ENCODE measurements at regions not wholly inside any gene's neighbourhood (a gene's known extent, or its start where the extent isn't known, plus 50 kb on each side); places are given as distances from the start of the nearest gene placed in this dataset.

- H3K36me3 Mint-ChIP-seq (ENCODE audit: insufficient read depth, unreplicated experiment): no peaks in the 10 kb centered on the region
- intact Hi-C loops (cut with micrococcal nuclease; ENCODE audit: unreplicated experiment): no loop called here
- H3K4me1 Mint-ChIP-seq (ENCODE audit: low read depth, unreplicated experiment): no peaks in the 10 kb centered on the region
- TF ChIP-seq CTCF (IDR thresholded peaks at IDR 0.05; ENCODE audit: unreplicated experiment): no peak
- H3K9me3 Mint-ChIP-seq (ENCODE audit: low read depth, unreplicated experiment): peaks cover 22% of the 10 kb centered on the region
- H3K4me3 Mint-ChIP-seq (ENCODE audit: low read depth, unreplicated experiment): no peak overlapping the region
- CTCF ChIA-PET: interaction anchor here (0.7 kb wide), 1 partner anchor 1828 kb away, joined by 3 read pairs; no protein-coding TSS in a partner anchor
- no TSS peak for BruUV-seq (replicated peaks)
- DNase-seq: no peak
- no peaks in the 10 kb centered on the region for H3K27me3 Mint-ChIP-seq (ENCODE audit: unreplicated experiment)
- H3K27ac Mint-ChIP-seq (ENCODE audit: unreplicated experiment): no peak overlapping the region
These were observed 405.6 kb upstream of the TMEM132C start for GRCh38 chr12:127861406-127861805.

DNA sequence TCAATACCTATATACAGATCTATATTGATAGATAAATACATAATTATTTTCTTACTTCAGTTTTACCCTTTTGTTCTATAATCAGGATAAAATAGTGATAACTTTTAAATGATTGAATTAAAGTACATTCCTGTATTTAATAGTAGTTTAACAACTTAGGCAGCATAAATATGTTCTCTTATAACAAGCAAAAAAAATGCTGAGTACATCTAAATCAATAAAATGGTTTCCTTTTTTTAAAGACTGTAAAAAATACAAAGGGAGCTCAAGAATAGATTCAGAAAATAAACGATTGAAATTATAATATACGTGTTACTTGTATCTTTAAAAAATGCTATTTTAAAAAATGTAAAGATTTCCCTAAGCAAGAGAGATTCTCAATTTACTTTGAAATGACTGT is 393.7 kb upstream of the TMEM132C start:
- peaks cover 7% of the 10 kb centered on the region for H3K9me3 Mint-ChIP-seq (ENCODE audit: low read depth, unreplicated experiment)
- no peaks in the 10 kb centered on the region for H3K36me3 Mint-ChIP-seq (ENCODE audit: insufficient read depth, unreplicated experiment)
- H3K27ac Mint-ChIP-seq (ENCODE audit: unreplicated experiment): no peak overlapping the region
- CTCF ChIA-PET: no interaction called here
- intact Hi-C loops (cut with micrococcal nuclease; ENCODE audit: unreplicated experiment): no loop called here
- TF ChIP-seq CTCF (IDR thresholded peaks at IDR 0.05; ENCODE audit: unreplicated experiment): no peak
- BruUV-seq (replicated peaks): no TSS peak
- DNase-seq: no peak
- H3K4me1 Mint-ChIP-seq (ENCODE audit: low read depth, unreplicated experiment): no peaks in the 10 kb centered on the region
- H3K4me3 Mint-ChIP-seq (ENCODE audit: low read depth, unreplicated experiment): no peak overlapping the region
- H3K27me3 Mint-ChIP-seq (ENCODE audit: unreplicated experiment): no peaks in the 10 kb centered on the region

GRCh38 chr12:127881371-127882140 is 385.4 kb upstream of the TMEM132C start:
- DNase-seq: no peak
- intact Hi-C loops (cut with micrococcal nuclease; ENCODE audit: unreplicated experiment): no loop called here
- no peak overlapping the region for H3K4me3 Mint-ChIP-seq (ENCODE audit: low read depth, unreplicated experiment)
- TF ChIP-seq CTCF (IDR thresholded peaks at IDR 0.05; ENCODE audit: unreplicated experiment): no peak
- H3K4me1 Mint-ChIP-seq (ENCODE audit: low read depth, unreplicated experiment): no peaks in the 10 kb centered on the region
- H3K27ac Mint-ChIP-seq (ENCODE audit: unreplicated experiment): no peak overlapping the region
- no peaks in the 10 kb centered on the region for H3K27me3 Mint-ChIP-seq (ENCODE audit: unreplicated experiment)
- CTCF ChIA-PET: no interaction called here
- no peaks in the 10 kb centered on the region for H3K36me3 Mint-ChIP-seq (ENCODE audit: insufficient read depth, unreplicated experiment)
- BruUV-seq (replicated peaks): no TSS peak
- H3K9me3 Mint-ChIP-seq (ENCODE audit: low read depth, unreplicated experiment): peaks cover 39% of the 10 kb centered on the region

- H3K9me3 Mint-ChIP-seq (ENCODE audit: low read depth, unreplicated experiment): peaks cover 34% of the 10 kb centered on the region
These were observed 384.0 kb upstream of the TMEM132C start for GRCh38 chr12:127883013-127883412.

More at GRCh38 chr12:127883013-127883412, 384.0 kb upstream of the TMEM132C start:
- TF ChIP-seq CTCF (IDR thresholded peaks at IDR 0.05; ENCODE audit: unreplicated experiment): no peak
- CTCF ChIA-PET: no interaction called here
- DNase-seq: no peak
- no peak overlapping the region for H3K4me3 Mint-ChIP-seq (ENCODE audit: low read depth, unreplicated experiment)
- H3K27ac Mint-ChIP-seq (ENCODE audit: unreplicated experiment): no peak overlapping the region
- no TSS peak for BruUV-seq (replicated peaks)
- H3K4me1 Mint-ChIP-seq (ENCODE audit: low read depth, unreplicated experiment): no peaks in the 10 kb centered on the region
- no peaks in the 10 kb centered on the region for H3K27me3 Mint-ChIP-seq (ENCODE audit: unreplicated experiment)
- no peaks in the 10 kb centered on the region for H3K36me3 Mint-ChIP-seq (ENCODE audit: insufficient read depth, unreplicated experiment)
- intact Hi-C loops (cut with micrococcal nuclease; ENCODE audit: unreplicated experiment): no loop called here
